H1 (cell line): ENCODE measurements at regions not wholly inside any gene's neighbourhood (a gene's known extent, or its start where the extent isn't known, plus 50 kb on each side); places are given as distances from the start of the nearest gene placed in this dataset.

Experiments used
- CTCF ChIA-PET: fragments of 300-600 bp; sonication (Branson Sonifier 250); formaldehyde crosslinking; loops from one replicate; lab custom pipeline; 2021; ENCODE audit not compliant: partially characterized antibody; lab: Charles Lee
- POLR2A ChIA-PET: fragments of 300-600 bp; sonication (Branson Sonifier 250); formaldehyde crosslinking; loops from one replicate; lab custom pipeline; 2021; ENCODE audit warnings: inconsistent platforms; ENCODE audit not compliant: partially characterized antibody; lab: Charles Lee
- DNase-seq, 2 experiments: peaks; one replicate each; pipeline versions ENCODE4 v3.0.0 to v3.0.0-alpha.2; 2010 to 2022; ENCODE audit warnings: low spot score in 2 of 2, low read depth in 1 of 2, mixed read lengths in 1 of 2
- FAIRE-seq: peaks from 2 replicates; lab custom pipeline; 2011; peaks lifted over from hg19 to GRCh38; lab: Jason Lieb, UNC
- H2AFZ ChIP-seq: 2 replicates; pipeline ENCODE4 v1.8.1; 2012; ENCODE audit warnings: low read length, inconsistent platforms
- H2AK5ac ChIP-seq: 2 replicates; pipeline ENCODE4 v1.6.1; 2013; ENCODE audit warnings: low read depth, low read length
- H2BK120ac ChIP-seq: replicated peaks from 2 replicates; pipeline ENCODE3; 2013; ENCODE audit warnings: low read depth, low read length, inconsistent platforms
- H2BK12ac ChIP-seq: 2 replicates; pipeline ENCODE4 v1.6.1; 2013; ENCODE audit warnings: low read depth, low read length
- H2BK15ac ChIP-seq: 2 replicates; pipeline ENCODE4 v1.6.1; 2013; ENCODE audit warnings: low read length
- H2BK20ac ChIP-seq: 2 replicates; pipeline ENCODE4 v1.6.1; 2013; ENCODE audit warnings: low read length
- H2BK5ac ChIP-seq: 2 replicates; pipeline ENCODE4 v1.6.1; 2013; ENCODE audit warnings: low read depth, low read length
- H3K14ac ChIP-seq: 2 replicates; pipeline ENCODE4 v1.6.1; 2013; ENCODE audit warnings: inconsistent platforms; ENCODE audit not compliant: insufficient read length
- H3K18ac ChIP-seq: 2 replicates; pipeline ENCODE4 v1.6.1; 2013; ENCODE audit warnings: low read length; ENCODE audit errors: extremely low read depth
- H3K23ac ChIP-seq: 2 replicates; pipeline ENCODE4 v1.6.1; 2013; ENCODE audit warnings: inconsistent platforms; ENCODE audit not compliant: insufficient read length
- H3K23me2 ChIP-seq: 2 replicates; pipeline ENCODE4 v1.6.1; 2013; ENCODE audit warnings: low read depth, low read length
- H3K27ac ChIP-seq: 2 replicates; pipeline ENCODE4 v1.6.1; 2011; ENCODE audit warnings: low read depth, low read length, inconsistent platforms
- H3K27me3 ChIP-seq, 4 experiments: replicated peaks in 1 of 4; 1 replicate in 1 of 4; 2 replicates in 3 of 4; pipeline versions ENCODE4 v1.6.1 to v1.8.1; 2011 to 2013; ENCODE audit warnings: low read length in 3 of 4, mild to moderate bottlenecking in 3 of 4, inconsistent platforms in 2 of 4, mixed read lengths in 2 of 4, moderate library complexity in 1 of 4; ENCODE audit not compliant: control insufficient read depth in 3 of 4, insufficient read depth in 3 of 4; ENCODE audit errors: extremely low read depth in 1 of 4
- H3K36me3 ChIP-seq, 4 experiments: 2 replicates each; pipeline versions ENCODE4 v1.6.1 to v1.8.1; 2011 to 2013; ENCODE audit warnings: mild to moderate bottlenecking in 4 of 4, low read length in 3 of 4, moderate library complexity in 2 of 4, control low read depth in 1 of 4, inconsistent platforms in 1 of 4; ENCODE audit not compliant: insufficient read depth in 4 of 4, control insufficient read depth in 2 of 4
- H3K4ac ChIP-seq: replicated peaks from 2 replicates; pipeline ENCODE3; 2013; ENCODE audit warnings: low read length, low read depth, mixed read lengths, inconsistent platforms; ENCODE audit not compliant: insufficient read length
- H3K4me1 ChIP-seq, 4 experiments: replicated peaks in 1 of 4; 1 replicate in 1 of 4; 2 replicates in 3 of 4; pipeline versions ENCODE4 v1.6.1 to v1.8.1; 2011 to 2013; ENCODE audit warnings: low read length in 3 of 4, inconsistent platforms in 2 of 4, mixed read lengths in 1 of 4; ENCODE audit not compliant: insufficient read depth in 4 of 4, control insufficient read depth in 3 of 4
- H3K4me2 ChIP-seq, 2 experiments: 2 replicates each; pipeline versions ENCODE4 v1.6.1 to v1.8.1; 2011 to 2013; ENCODE audit warnings: low read depth in 2 of 2, low read length in 2 of 2, control low read depth in 1 of 2, inconsistent platforms in 1 of 2, mild to moderate bottlenecking in 1 of 2; ENCODE audit not compliant: insufficient read depth in 1 of 2
- H3K4me3 ChIP-seq, 4 experiments: fragments of 200-600, 300-600 bp in 1 of 4; sonication (generic), shearing (Covaris generic), sonication (Bioruptor Twin) in 1 of 4; 2 replicates each; pipeline versions ENCODE4 v1.5.1 to v1.8.1; 2011 to 2016; ENCODE audit warnings: low read length in 4 of 4, low read depth in 3 of 4, control low read depth in 2 of 4, inconsistent platforms in 2 of 4, mild to moderate bottlenecking in 2 of 4, mixed read lengths in 1 of 4, moderate library complexity in 1 of 4; ENCODE audit not compliant: insufficient read depth in 2 of 4; ENCODE audit errors: extremely low read depth in 1 of 4
- H3K56ac ChIP-seq: replicated peaks from 2 replicates; pipeline ENCODE3; 2013; ENCODE audit warnings: low read depth, mild to moderate bottlenecking, mixed read lengths, low read length, inconsistent platforms; ENCODE audit not compliant: insufficient read length
- H3K79me1 ChIP-seq: 2 replicates; pipeline ENCODE4 v1.6.1; 2013; ENCODE audit warnings: low read depth, low read length, control low read depth
- H3K79me2 ChIP-seq, 2 experiments: 2 replicates each; pipeline versions ENCODE4 v1.6.1 to v1.8.1; 2012 to 2013; ENCODE audit warnings: low read length in 2 of 2, mild to moderate bottlenecking in 2 of 2, inconsistent platforms in 1 of 2; ENCODE audit not compliant: insufficient read depth in 2 of 2, control insufficient read depth in 1 of 2
- H3K9ac ChIP-seq, 4 experiments: replicated peaks in 1 of 4; 1 replicate in 1 of 4; 2 replicates in 3 of 4; pipeline versions ENCODE4 v1.6.1 to v1.8.1; 2011 to 2013; ENCODE audit warnings: low read depth in 3 of 4, low read length in 3 of 4, control low read depth in 2 of 4, mild to moderate bottlenecking in 2 of 4, moderate library complexity in 2 of 4, inconsistent platforms in 1 of 4; ENCODE audit errors: extremely low read depth in 1 of 4
- H3K9me3 ChIP-seq, 2 experiments: 2 replicates each; pipeline versions ENCODE4 v1.6.1 to v1.8.1; 2012 to 2013; ENCODE audit warnings: mild to moderate bottlenecking in 2 of 2, moderate library complexity in 2 of 2, control low read depth in 1 of 2, inconsistent platforms in 1 of 2, low read depth in 1 of 2, low read length in 1 of 2, mixed read lengths in 1 of 2; ENCODE audit not compliant: insufficient read depth in 2 of 2
- H4K20me1 ChIP-seq, 2 experiments: replicated peaks in 1 of 2; 2 replicates each; pipeline versions ENCODE3 to v1.8.1; 2011 to 2013; ENCODE audit warnings: inconsistent platforms in 2 of 2, low read length in 2 of 2, mild to moderate bottlenecking in 1 of 2; ENCODE audit not compliant: insufficient read depth in 2 of 2, control insufficient read depth in 1 of 2
- H4K5ac ChIP-seq: 2 replicates; pipeline ENCODE4 v1.6.1; 2013; ENCODE audit warnings: low read length, low read depth, mixed read lengths, inconsistent platforms; ENCODE audit not compliant: insufficient read length
- H4K8ac ChIP-seq: 2 replicates; pipeline ENCODE4 v1.8.0; 2013; ENCODE audit warnings: mild to moderate bottlenecking, moderate library complexity, low read length, inconsistent platforms; ENCODE audit not compliant: insufficient read depth; ENCODE audit errors: extremely low read depth
- H4K91ac ChIP-seq: replicated peaks from 2 replicates; pipeline ENCODE3; 2013; ENCODE audit warnings: low read length, mixed read lengths, inconsistent platforms; ENCODE audit not compliant: insufficient read length
- CBX5 ChIP-seq: fragments of 300-800, 300-1000 bp; sonication (generic); IDR thresholded peaks from 2 replicates; pipeline ENCODE4 v1.7.1; 2016; ENCODE audit warnings: antibody characterized with exemption, low read length, low read depth
- CBX8 ChIP-seq: fragments of 300-800, 300-1000 bp; sonication (generic); IDR thresholded peaks from 2 replicates; pipeline ENCODE4 v1.7.1; 2016; ENCODE audit warnings: low read depth, low read length, borderline replicate concordance
- CEBPB ChIP-seq: IDR thresholded peaks from 2 replicates; pipeline ENCODE4 v1.6.1; 2012; ENCODE audit warnings: low read depth, low read length
- EZH2 ChIP-seq: fragments of 200-600 bp; sonication (generic); IDR thresholded peaks from 2 replicates; pipeline ENCODE4 v1.7.1; 2012; ENCODE audit warnings: low read depth, mild to moderate bottlenecking, moderate library complexity, low read length, inconsistent platforms; ENCODE audit not compliant: severe bottlenecking
- JUN ChIP-seq: IDR thresholded peaks from 2 replicates; pipeline ENCODE4 v1.6.1; 2011; ENCODE audit warnings: low read depth, mild to moderate bottlenecking, improper control_type of control experiment, low read length
- POLR2A ChIP-seq, 2 experiments: IDR thresholded peaks; 1 replicate in 1 of 2; 2 replicates in 1 of 2; pipeline ENCODE4 v1.6.1; 2011; ENCODE audit warnings: low read depth in 2 of 2, low read length in 2 of 2, mild to moderate bottlenecking in 2 of 2; ENCODE audit errors: control extremely low read depth in 1 of 2
- SIRT6 ChIP-seq: IDR thresholded peaks from one replicate; pipeline ENCODE4 v1.7.1; 2012; ENCODE audit warnings: low read length, inconsistent platforms
- WGBS, 2 experiments: shearing (Covaris generic) in 1 of 2; methylation state at CpG; one replicate each; pipeline versions ENCODE4 v1.1.6 to v1.1.7; 2013 to 2015; ENCODE audit warnings: low lambda C conversion rate in 2 of 2, mixed read lengths in 2 of 2, inconsistent platforms in 1 of 2, low coverage in 1 of 2, missing lambda C conversion rate in 1 of 2; ENCODE audit not compliant: insufficient replicate concordance in 2 of 2, insufficient coverage in 1 of 2, insufficient read length in 1 of 2; ENCODE audit errors: extremely low coverage in 1 of 2, missing lambda C conversion rate in 1 of 2; 5-methylcytosine and 5-hydroxymethylcytosine counted together
- TF ChIP-seq, protein P1 (sequence below): IDR thresholded peaks from 2 replicates; pipeline ENCODE4 v1.6.1; 2011; ENCODE audit warnings: low read depth, mild to moderate bottlenecking, low read length; ENCODE audit not compliant: insufficient read depth
- TF ChIP-seq, protein P2 (sequence below): IDR thresholded peaks from 2 replicates; pipeline ENCODE4 v1.6.1; 2011; ENCODE audit warnings: low read length, improper control_type of control experiment

DNA sequence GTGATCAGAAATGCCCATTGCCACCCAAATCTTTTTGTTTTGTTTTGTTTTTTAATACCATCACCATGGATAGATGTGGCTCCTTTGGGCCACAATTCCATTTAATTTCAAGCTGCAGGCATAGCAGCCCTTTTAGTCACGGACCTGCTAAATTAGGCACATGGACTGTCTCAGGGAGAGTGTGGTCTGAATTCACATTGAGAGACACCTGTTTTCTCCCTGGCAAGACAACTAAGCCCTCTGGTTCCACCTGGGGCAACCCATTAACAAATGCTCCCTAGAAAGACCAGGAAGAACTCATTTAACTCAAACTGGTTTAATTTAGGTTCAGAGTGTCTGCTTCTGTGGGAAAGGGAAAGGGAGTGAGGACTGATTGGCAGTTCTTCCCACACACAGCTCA, 88.2 kb upstream of the ANKRD1 start:
- Histone ChIP-seq H3K9ac (no peak overlapping the region), H2BK120ac (no peak overlapping the region), H3K27ac (no peak overlapping the region), H3K79me1 (no peaks in the 10 kb centered on the region), H3K4me3 (no peak overlapping the region), H2BK5ac (no peak overlapping the region), H2BK20ac (no peak overlapping the region), H3K23ac (no peak overlapping the region), H4K5ac (no peak overlapping the region), H3K4ac (no peak overlapping the region), H3K4me1 (no peaks in the 10 kb centered on the region), H3K27me3 (no peaks in the 10 kb centered on the region; a peak in 1 of 7 replicates), H2BK12ac (no peak overlapping the region), H3K79me2 (no peaks in the 10 kb centered on the region), H3K36me3 (no peaks in the 10 kb centered on the region), H4K20me1 (peaks cover 0 to 2% of the 10 kb centered on the region in 2 experiments), H2BK15ac (no peak overlapping the region), H2AK5ac (no peak overlapping the region), H2AFZ (no peak overlapping the region), H3K18ac (no peak overlapping the region), H3K23me2 (no peaks in the 10 kb centered on the region), H4K8ac (no peak overlapping the region), H3K4me2 (no peak overlapping the region), H4K91ac (no peak overlapping the region), H3K14ac (no peak overlapping the region), H3K9me3 (no peaks in the 10 kb centered on the region), H3K56ac (no peak overlapping the region)
- ChIA-PET POLR2A (no interaction called here), CTCF (interaction anchor here (0.8 to 8.1 kb wide), 9 partner anchors 9 to 242 kb away, joined by 3 to 125 read pairs (median 4); no protein-coding TSS in a partner anchor)
- FAIRE-seq (no peak), DNase-seq (no peak)
- no peak for TF ChIP-seq JUN
- TF ChIP-seq, protein P1, sequence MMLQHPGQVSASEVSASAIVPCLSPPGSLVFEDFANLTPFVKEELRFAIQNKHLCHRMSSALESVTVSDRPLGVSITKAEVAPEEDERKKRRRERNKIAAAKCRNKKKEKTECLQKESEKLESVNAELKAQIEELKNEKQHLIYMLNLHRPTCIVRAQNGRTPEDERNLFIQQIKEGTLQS = no peak
- TF ChIP-seq, protein P2, sequence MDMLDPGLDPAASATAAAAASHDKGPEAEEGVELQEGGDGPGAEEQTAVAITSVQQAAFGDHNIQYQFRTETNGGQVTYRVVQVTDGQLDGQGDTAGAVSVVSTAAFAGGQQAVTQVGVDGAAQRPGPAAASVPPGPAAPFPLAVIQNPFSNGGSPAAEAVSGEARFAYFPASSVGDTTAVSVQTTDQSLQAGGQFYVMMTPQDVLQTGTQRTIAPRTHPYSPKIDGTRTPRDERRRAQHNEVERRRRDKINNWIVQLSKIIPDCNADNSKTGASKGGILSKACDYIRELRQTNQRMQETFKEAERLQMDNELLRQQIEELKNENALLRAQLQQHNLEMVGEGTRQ = no peak
- no peak for TF ChIP-seq CBX8
- no peak for TF ChIP-seq CEBPB
- no peak for TF ChIP-seq POLR2A (IDR thresholded peaks at IDR 0.05; ENCODE audit: control extremely low read depth in 1 of 2, low read depth in 2 of 2, low read length in 2 of 2)
- TF ChIP-seq EZH2 = no peak
- TF ChIP-seq CBX5 = no peak
- TF ChIP-seq SIRT6 = no peak
- 70% methylated on average over 1 of the region's 1 CpG; no CpG with 5 or more reads in 1 of the 2 experiments for WGBS, 2 experiments
